Activated CD4-positive, alpha-beta T cell treated with anti-CD3 and anti-CD28 coated beads, Interleukin-2, amount 10 ng/mL, durations not matched to agents 24 days and 14 days (primary cell): ENCODE measurements at regions not wholly inside any gene's neighbourhood (a gene's known extent, or its start where the extent isn't known, plus 50 kb on each side); places are given as distances from the start of the nearest gene placed in this dataset.

ENCODE experiments used
- DNase-seq: peaks from one replicate; pipeline ENCODE4 v3.0.0; 2022
- H3K27ac Mint-ChIP-seq: one replicate; pipeline ENCODE4 v1.8.0; 2022; ENCODE audit warnings: mild to moderate bottlenecking, mixed read lengths
- H3K27me3 Mint-ChIP-seq: one replicate; pipeline ENCODE4 v1.8.0; 2022; ENCODE audit warnings: mixed read lengths
- H3K36me3 Mint-ChIP-seq: one replicate; pipeline ENCODE4 v1.8.0; 2022; ENCODE audit warnings: low read depth, mild to moderate bottlenecking, mixed read lengths
- H3K4me1 Mint-ChIP-seq: one replicate; pipeline ENCODE4 v1.8.0; 2021; ENCODE audit warnings: mixed read lengths
- H3K4me3 Mint-ChIP-seq: one replicate; pipeline ENCODE4 v1.8.0; 2022; ENCODE audit warnings: mild to moderate bottlenecking, moderate library complexity, mixed read lengths
- H3K9me3 Mint-ChIP-seq: one replicate; pipeline ENCODE4 v1.8.0; 2021; ENCODE audit warnings: mixed read lengths
- intact Hi-C: fragments of 100-400 bp; cut with micrococcal nuclease; formaldehyde crosslinking; loops from one replicate; pipeline ENCODE4 v1.15.1; 2023

DNA sequence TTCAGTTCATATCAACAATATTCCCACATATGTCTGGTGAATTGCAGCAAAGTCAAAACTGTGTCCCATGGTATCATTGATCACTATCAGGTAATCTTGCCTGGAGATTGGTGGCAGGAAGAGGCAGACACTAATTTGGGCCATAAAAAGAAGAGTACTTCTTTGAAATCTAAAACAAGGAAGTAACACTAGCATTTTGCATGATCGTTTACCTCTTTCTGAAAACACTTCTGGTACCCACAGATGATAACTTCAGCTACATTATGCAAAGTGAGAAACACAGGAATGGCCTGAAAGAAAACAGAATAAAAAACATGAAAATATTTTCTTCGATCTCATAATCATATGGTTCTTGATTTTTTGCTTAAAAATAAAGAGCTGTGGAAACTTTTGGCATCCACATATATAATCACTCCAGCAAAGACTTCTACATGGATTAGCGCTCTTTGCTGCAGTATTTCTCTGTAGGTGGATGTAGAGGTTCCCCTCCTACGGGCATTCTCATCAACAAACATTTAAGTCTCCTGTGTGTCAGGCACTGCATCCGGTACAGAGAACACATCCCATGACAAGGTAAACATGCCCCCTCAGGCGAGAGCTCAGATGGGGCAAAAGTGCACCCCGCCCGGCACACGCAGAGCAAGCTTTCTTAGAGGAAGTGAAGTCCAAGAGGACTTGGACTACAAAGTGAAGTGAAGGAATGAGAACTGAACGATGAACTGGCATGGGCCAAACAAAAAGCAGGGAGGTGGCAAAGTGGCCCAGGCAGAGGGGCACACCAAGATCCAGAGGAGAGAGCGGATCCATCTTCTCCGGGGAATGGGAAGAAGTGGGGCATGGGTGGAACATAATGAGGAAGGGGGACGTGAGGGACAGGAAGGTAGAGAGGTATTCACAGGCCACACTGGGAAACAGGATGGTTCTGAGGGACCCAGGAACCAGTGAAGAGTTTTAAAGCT lies 68.0 kb upstream of the RIOK3 start:
- no peaks in the 10 kb centered on the region for H3K27me3 Mint-ChIP-seq
- H3K4me1 Mint-ChIP-seq, result peaks cover 19% of the 10 kb centered on the region
- H3K27ac Mint-ChIP-seq, result peak overlapping the region; percentile 65
- H3K9me3 Mint-ChIP-seq, result no peaks in the 10 kb centered on the region
- intact Hi-C loops, result no loop called here
- H3K36me3 Mint-ChIP-seq, result peaks cover 12% of the 10 kb centered on the region
- H3K4me3 Mint-ChIP-seq, result peak overlapping the region; percentile 44
- no peak for DNase-seq

DNA sequence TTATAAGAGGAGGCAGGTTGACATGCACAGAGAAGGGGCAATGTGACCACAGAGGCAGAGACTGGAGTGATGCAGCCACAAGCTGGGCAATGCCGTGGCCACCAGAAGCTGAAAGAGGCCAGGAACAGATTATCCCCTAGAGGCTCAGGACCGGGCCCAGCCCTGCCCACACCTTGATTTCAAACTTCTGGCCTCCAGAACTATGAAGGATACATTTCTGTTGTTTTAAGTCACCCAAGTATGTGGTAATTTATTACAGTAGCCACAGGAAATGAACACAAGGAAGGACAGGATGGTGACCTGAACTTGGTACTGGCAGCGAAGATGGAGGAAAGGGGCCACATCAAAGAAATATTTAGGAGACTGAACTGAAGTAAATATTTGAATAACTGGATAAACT lies 66.8 kb upstream of the RIOK3 start:
- H3K4me1 Mint-ChIP-seq, result peaks cover 19% of the 10 kb centered on the region
- no peak for DNase-seq
- intact Hi-C loops, result no loop called here
- no peak overlapping the region for H3K27ac Mint-ChIP-seq
- H3K27me3 Mint-ChIP-seq, result no peaks in the 10 kb centered on the region
- H3K36me3 Mint-ChIP-seq, result peaks cover 12% of the 10 kb centered on the region
- H3K9me3 Mint-ChIP-seq, result no peaks in the 10 kb centered on the region
- H3K4me3 Mint-ChIP-seq, result no peak overlapping the region

DNA sequence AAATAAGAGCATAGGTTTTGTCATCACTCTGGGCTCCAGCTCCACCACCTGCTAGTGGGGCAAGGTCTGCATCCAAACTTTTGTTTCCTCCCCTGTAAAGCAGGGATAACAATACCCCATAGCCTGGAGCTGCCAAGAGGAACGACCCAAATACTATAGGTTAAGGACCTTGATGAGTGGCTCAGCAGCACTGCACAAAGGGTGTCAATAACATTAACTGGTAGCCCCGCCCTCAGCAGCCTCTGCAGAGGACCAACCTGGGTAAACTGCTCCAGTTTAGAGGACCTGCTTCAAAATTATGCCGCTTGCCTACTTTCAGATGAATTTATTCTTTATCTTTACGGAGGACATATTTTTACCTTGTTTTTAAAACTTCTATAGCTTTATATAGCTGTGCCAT lies 65.8 kb upstream of the RIOK3 start:
- Mint-ChIP-seq H3K4me3 (no peak overlapping the region), H3K9me3 (no peaks in the 10 kb centered on the region), H3K27ac (no peak overlapping the region), H3K36me3 (peaks cover 12% of the 10 kb centered on the region), H3K4me1 (peaks cover 19% of the 10 kb centered on the region), H3K27me3 (no peaks in the 10 kb centered on the region)
- no peak for DNase-seq
- intact Hi-C loops, result no loop called here

DNA sequence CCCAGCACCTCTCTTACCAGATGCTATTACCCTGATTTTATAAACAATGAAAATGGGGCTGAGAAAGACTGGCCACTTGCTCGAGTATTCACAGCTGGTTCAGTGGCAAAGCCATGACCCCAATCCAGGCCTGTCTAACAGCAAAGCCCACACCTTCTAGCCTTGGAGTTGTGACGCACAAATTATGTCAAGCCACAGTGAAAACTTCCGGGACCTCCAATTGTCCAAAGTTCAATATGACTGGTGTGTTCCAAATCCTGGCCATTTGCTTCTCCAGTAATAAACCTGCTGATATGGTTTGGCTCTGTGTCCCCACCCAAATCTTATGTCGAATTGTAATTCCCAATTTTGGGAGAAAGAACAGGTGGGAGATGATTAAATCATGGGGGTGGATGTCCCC lies 64.7 kb upstream of the RIOK3 start:
- peaks cover 17% of the 10 kb centered on the region for H3K4me1 Mint-ChIP-seq
- H3K27me3 Mint-ChIP-seq, result no peaks in the 10 kb centered on the region
- no peak for DNase-seq
- H3K9me3 Mint-ChIP-seq, result no peaks in the 10 kb centered on the region
- H3K27ac Mint-ChIP-seq, result no peak overlapping the region
- H3K4me3 Mint-ChIP-seq, result no peak overlapping the region
- H3K36me3 Mint-ChIP-seq, result peaks cover 10% of the 10 kb centered on the region
- intact Hi-C loops, result no loop called here

DNA sequence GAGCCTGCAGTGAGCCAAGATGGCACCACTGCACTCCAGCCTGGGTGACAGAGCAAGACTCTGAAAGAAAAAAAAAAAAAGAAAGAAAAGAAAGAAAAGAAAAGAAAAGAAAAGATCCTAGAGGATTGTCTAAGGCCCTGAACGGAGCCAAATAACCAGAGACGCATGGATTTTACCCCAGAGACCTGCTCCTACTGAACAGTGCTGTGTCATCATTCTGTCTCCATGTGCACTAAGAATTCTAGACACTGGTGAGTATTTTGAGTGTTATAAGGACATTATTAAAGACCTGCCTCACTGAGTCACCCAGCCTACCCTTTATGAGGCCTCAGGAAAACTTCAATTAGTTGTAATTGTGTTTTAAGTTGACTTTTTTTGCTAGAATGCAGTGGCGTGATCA lies 61.9 kb upstream of the RIOK3 start:
- Mint-ChIP-seq H3K27ac (no peak overlapping the region), H3K4me3 (no peak overlapping the region), H3K4me1 (no peaks in the 10 kb centered on the region), H3K9me3 (peaks cover 3% of the 10 kb centered on the region), H3K27me3 (no peaks in the 10 kb centered on the region), H3K36me3 (peaks cover 3% of the 10 kb centered on the region)
- no peak for DNase-seq
- intact Hi-C loops, result no loop called here

DNA sequence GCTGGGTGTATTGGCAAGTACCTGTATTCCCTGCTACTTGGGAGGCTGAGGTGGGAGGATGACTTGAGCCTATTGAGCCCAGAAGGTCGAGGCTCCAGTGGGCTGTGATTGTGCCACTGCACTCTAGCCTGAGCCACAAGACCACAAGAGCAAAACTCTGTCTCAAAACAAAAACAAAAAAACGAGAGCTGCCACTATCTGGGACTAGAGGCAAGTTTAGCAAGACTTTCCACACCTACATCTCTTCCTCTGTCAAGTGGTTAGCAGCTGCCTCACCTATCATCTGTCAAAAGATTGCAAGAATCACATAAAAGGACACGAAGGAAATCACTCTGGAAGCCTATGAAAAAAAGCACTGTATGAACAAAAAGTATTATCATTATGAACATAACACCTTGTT lies 55.2 kb upstream of the RIOK3 start:
- peak; percentile 72 for DNase-seq
- H3K4me3 Mint-ChIP-seq, result no peak overlapping the region
- H3K27me3 Mint-ChIP-seq, result no peaks in the 10 kb centered on the region

DNA sequence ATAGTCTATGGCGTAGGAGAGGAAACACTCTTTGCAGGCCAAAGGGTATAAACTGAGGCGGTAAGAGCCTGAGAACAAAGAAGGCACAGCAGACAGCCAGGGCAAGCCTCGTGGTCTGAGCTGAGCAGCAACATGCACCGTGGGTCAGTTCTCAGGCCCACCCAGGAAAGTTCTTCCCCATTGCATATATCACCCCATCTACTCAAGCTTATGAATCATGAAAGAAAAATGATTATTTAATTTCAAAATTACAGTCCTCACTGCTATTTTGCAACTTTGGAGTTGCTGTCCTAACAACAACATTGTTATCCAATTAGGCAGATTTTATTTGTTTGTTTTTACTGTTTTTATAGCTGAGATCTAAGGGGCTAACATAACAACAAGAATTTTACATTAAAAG lies 54.7 kb upstream of the RIOK3 start:
- peaks cover 3% of the 10 kb centered on the region for H3K9me3 Mint-ChIP-seq
- H3K27ac Mint-ChIP-seq, result no peak overlapping the region
- H3K27me3 Mint-ChIP-seq, result no peaks in the 10 kb centered on the region
- H3K4me3 Mint-ChIP-seq, result no peak overlapping the region
- peaks cover 17% of the 10 kb centered on the region for H3K4me1 Mint-ChIP-seq
- DNase-seq, result no peak
- intact Hi-C loops, result no loop called here
- H3K36me3 Mint-ChIP-seq, result peaks cover 6% of the 10 kb centered on the region

More for the DNA sequence above, 55.2 kb upstream of the RIOK3 start:
- intact Hi-C loops, result no loop called here
- Mint-ChIP-seq H3K4me1 (peaks cover 17% of the 10 kb centered on the region), H3K9me3 (peaks cover 3% of the 10 kb centered on the region), H3K27ac (peak overlapping the region; percentile 46), H3K36me3 (peaks cover 6% of the 10 kb centered on the region)

DNA sequence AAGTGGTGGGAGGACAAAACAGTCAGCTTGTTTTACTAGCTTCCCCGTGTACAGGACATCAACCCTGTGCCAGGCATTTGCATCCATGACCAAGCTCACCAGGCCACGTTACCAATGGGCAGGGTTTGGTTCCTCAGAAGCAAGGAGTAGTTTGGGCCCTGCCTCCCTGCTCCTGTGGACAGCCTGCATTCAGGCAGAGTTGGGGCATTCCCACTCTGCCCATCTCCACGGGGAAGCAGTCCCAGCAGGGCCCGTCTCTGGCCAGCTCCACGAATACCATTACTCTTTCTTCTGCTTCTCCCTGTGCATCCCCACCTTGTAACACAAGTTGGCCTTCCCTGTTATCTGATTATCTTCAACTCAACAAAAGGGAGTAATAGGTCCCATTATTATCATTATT lies 54.0 kb upstream of the RIOK3 start:
- no peak for DNase-seq
- peaks cover under 1% of the 10 kb centered on the region for H3K9me3 Mint-ChIP-seq
- H3K4me3 Mint-ChIP-seq, result no peak overlapping the region
- H3K27me3 Mint-ChIP-seq, result no peaks in the 10 kb centered on the region
- intact Hi-C loops, result no loop called here
- H3K36me3 Mint-ChIP-seq, result peaks cover 7% of the 10 kb centered on the region
- no peak overlapping the region for H3K27ac Mint-ChIP-seq
- peaks cover 17% of the 10 kb centered on the region for H3K4me1 Mint-ChIP-seq

DNA sequence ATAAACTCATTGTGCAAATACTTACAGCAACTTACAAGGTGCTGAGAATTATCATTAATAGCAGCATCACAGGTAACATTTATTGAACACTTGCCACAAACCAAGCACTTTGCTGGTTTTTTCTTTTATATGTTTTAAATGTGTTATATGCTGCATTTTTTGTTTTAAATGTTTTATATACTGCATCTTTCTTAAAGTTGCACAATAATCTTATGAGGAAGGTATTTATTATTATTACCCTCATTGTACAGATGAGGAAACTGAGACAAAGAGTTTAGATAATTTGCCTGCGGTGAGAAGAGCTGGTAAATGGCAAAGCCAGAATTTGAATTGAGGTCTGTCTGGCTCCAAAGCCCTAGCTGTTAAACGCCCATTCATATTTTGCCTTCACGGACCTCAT lies 52.2 kb upstream of the RIOK3 start:
- intact Hi-C loops, result no loop called here
- Mint-ChIP-seq H3K36me3 (peaks cover 8% of the 10 kb centered on the region), H3K9me3 (no peaks in the 10 kb centered on the region), H3K4me3 (no peak overlapping the region), H3K27me3 (no peaks in the 10 kb centered on the region), H3K27ac (no peak overlapping the region), H3K4me1 (peaks cover 17% of the 10 kb centered on the region)
- DNase-seq, result no peak

DNA sequence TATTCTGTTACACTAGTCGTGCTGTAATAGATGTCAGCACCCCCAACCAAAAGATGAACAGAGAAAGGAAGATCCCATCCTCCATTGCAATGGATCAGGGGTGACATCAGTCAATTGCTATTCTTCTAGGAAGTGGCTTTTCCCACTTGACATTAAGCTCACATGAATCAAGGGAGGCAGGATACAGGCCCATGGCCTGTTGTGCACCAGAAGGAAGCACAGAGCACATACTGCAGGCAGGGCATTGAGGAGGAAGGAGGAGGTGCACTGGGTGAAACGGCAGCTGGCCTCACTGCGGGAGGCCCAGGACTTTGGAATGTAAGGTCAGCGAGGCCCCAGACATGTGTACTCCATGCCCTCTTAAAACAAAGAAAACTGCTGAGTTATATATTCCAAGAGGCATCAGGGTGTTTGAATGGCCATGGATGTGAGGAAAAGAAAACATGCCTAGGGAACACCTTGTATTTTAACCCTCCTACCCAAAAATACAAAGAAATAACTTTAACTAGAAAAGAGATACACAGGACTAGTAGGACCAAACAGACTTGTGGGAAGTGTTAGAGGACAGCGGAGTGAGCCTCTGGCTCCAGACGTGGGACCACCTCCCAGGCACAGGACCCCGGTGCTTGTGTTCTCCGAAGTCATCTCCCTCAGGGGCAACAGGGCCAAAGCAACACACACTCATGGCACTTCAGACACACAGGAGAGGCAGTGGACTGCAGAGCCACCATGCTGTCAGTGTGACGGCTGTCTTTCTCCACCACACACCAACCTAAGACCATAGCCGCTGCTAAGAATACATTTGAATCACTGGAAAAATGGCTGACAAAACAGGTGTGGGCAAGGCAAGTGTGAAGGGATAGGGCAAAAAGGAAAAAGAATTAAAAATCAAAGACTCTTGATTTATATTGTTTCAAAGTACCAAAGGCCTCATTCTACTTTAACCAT lies 51.4 kb upstream of the RIOK3 start:
- peaks cover 17% of the 10 kb centered on the region for H3K4me1 Mint-ChIP-seq
- peaks cover 5% of the 10 kb centered on the region for H3K36me3 Mint-ChIP-seq
- intact Hi-C loops, result no loop called here
- H3K27me3 Mint-ChIP-seq, result no peaks in the 10 kb centered on the region
- H3K27ac Mint-ChIP-seq, result no peak overlapping the region
- no peak for DNase-seq
- no peak overlapping the region for H3K4me3 Mint-ChIP-seq
- no peaks in the 10 kb centered on the region for H3K9me3 Mint-ChIP-seq
